AG09319 (cell line): ENCODE measurements at regions not wholly inside any gene's neighbourhood (a gene's known extent, or its start where the extent isn't known, plus 50 kb on each side); places are given as distances from the start of the nearest gene placed in this dataset.

Experiments used
- DNase-seq: peaks from one replicate; pipeline ENCODE4 v3.0.0-alpha.2; 2010; ENCODE audit warnings: low read depth; ENCODE audit errors: extremely low read depth
- CTCF ChIP-seq: IDR thresholded peaks from 2 replicates; pipeline ENCODE4 v1.5.1; 2011; ENCODE audit warnings: low read depth, mild to moderate bottlenecking, inconsistent platforms, low read length, moderate library complexity

GRCh38 chr12:89861086-89861485 lies 152.4 kb upstream of the ATP2B1 start:
- no peak for TF ChIP-seq CTCF
- DNase-seq = no peak

GRCh38 chr12:89859508-89860220 lies 151.0 kb upstream of the ATP2B1 start:
- no peak for TF ChIP-seq CTCF
- no peak for DNase-seq

GRCh38 chr12:89858718-89859117 lies 150.1 kb upstream of the ATP2B1 start:
- DNase-seq = no peak
- no peak for TF ChIP-seq CTCF

GRCh38 chr12:89857652-89858274 lies 149.1 kb upstream of the ATP2B1 start:
- DNase-seq = no peak
- no peak for TF ChIP-seq CTCF

GRCh38 chr12:89856431-89856830 lies 147.8 kb upstream of the ATP2B1 start:
- no peak for DNase-seq
- no peak for TF ChIP-seq CTCF

- DNase-seq = no peak
- no peak for TF ChIP-seq CTCF
Measured at GRCh38 chr12:89848732-89849131, 140.1 kb upstream of the ATP2B1 start.

- TF ChIP-seq CTCF = no peak
- no peak for DNase-seq
Measured at GRCh38 chr12:89846473-89847055, 137.9 kb upstream of the ATP2B1 start.
